PC-3 (cell line): ENCODE measurements at regions not wholly inside any gene's neighbourhood (a gene's known extent, or its start where the extent isn't known, plus 50 kb on each side); places are given as distances from the start of the nearest gene placed in this dataset.

ENCODE experiments used
- CTCF ChIP-seq: fragments of 300-600 bp; sonication (generic); conservative IDR thresholded peaks from 2 replicates; pipeline ENCODE4 v1.5.1; 2017; ENCODE audit warnings: antibody characterized with exemption, low read depth, mild to moderate bottlenecking, low read length
- EZH2phosphoT487 ChIP-seq: fragments of 300-600 bp; sonication (generic); IDR thresholded peaks from 2 replicates; pipeline ENCODE4 v1.6.1; 2018; ENCODE audit warnings: mild to moderate bottlenecking, antibody characterized with exemption, low read length, borderline replicate concordance

DNA sequence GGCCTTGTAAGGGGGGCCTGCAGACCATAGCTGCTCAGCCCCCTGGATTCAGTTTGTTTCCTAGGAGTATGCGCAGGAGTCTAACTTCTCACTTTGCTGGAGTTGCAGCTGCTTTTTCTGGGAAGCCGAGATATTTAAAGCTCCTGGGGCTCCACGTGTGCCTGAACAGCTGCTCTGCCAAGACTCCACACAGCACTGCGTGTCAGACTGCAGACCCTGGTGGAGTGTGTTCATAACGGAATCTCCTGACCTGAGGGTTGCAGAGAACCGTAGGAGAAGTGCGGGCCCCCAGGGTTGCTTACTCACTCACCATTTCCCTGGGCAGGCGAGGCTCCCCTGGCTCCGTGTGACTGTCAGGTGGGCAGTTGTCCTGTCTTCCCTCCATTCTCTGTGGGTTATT, 474.3 kb upstream of the TMPRSS15 start:
- no peak for TF ChIP-seq CTCF
- TF ChIP-seq EZH2phosphoT487, result no peak
